Prostate gland (tissue), 2 donors: ENCODE measurements at regions not wholly inside any gene's neighbourhood (a gene's known extent, or its start where the extent isn't known, plus 50 kb on each side); places are given as distances from the start of the nearest gene placed in this dataset.

Experiments
- DNase-seq: peaks from one replicate; pipeline ENCODE4 v3.0.0-alpha.2; 2019; ENCODE audit warnings: low spot score
- H3K27ac ChIP-seq, 2 donors: fragments of 200-600 bp; sonication (generic); 2 replicates each; pipeline ENCODE4 v1.5.1; 2017 to 2019
- H3K27me3 ChIP-seq: fragments of 200-600 bp; sonication (generic); replicated peaks from 2 replicates; pipeline ENCODE4 v1.5.1; 2019; ENCODE audit not compliant: insufficient read depth
- H3K36me3 ChIP-seq, 2 donors: fragments of 200-600 bp; sonication (generic); 1 replicate in 1 of 2; 2 replicates in 1 of 2; pipeline versions ENCODE4 v1.5.1 to v1.8.1; 2017 to 2019
- H3K4me1 ChIP-seq: fragments of 200-600 bp; sonication (generic); replicated peaks from 2 replicates; pipeline ENCODE4 v1.5.1; 2019
- H3K4me3 ChIP-seq, 2 donors: fragments of 200-600 bp; sonication (generic); 2 replicates each; pipeline ENCODE4 v1.5.1; 2017 to 2019
- H3K9me3 ChIP-seq: fragments of 200-600 bp; sonication (generic); 2 replicates; pipeline ENCODE4 v1.5.1; 2017
- POLR2A ChIP-seq: fragments of 450-650 bp; IDR thresholded peaks from one replicate; pipeline ENCODE4 v1.6.1; 2016; ENCODE audit warnings: antibody characterized with exemption, mild to moderate bottlenecking
- POLR2AphosphoS5 ChIP-seq: sonication (generic); formaldehyde crosslinking; IDR thresholded peaks from one replicate; pipeline ENCODE4 v1.6.1; 2017; ENCODE audit warnings: antibody characterized with exemption
- WGBS: methylation state at CpG from one replicate; pipeline ENCODE4 v1.1.5; 2018; 5-methylcytosine and 5-hydroxymethylcytosine counted together
- intact Hi-C: fragments of 100-400 bp; cut with DNase I; formaldehyde crosslinking; loops from one replicate; pipeline ENCODE4 v1.14.2; 2022
- TF ChIP-seq, protein P1 (sequence below), 4 experiments: fragments of 200-600 bp in 2 of 4; fragments of 450-650 bp in 2 of 4; sonication (generic) in 2 of 4; IDR thresholded peaks; 1 replicate in 3 of 4; 2 replicates in 1 of 4; pipeline ENCODE4 v1.5.1; 2016 to 2019; ENCODE audit warnings: antibody characterized with exemption in 4 of 4, mild to moderate bottlenecking in 2 of 4, moderate library complexity in 2 of 4

DNA sequence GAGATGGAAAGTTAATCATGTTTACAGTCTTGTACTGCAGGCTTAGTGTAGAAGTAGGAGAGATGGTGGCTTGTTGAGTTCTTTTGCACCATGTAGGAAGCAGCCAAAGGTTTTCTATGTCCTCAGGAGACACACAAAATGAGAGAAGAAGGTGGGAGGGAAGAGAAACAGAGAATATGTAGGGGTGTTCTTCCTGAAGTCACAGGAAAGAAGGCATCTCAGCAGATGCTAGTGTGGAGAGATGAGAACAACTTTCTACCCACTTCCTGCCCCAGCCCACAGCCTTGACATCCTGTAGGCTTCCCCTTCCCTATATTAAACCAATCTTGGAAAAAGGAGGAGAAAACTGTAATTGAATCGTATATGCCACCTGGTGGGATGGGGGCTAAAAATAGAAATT is 217.0 kb downstream of the S1PR1 start:
- Histone ChIP-seq H3K27me3 (no peaks in the 10 kb centered on the region), H3K4me3 (no peak overlapping the region), H3K9me3 (no peaks in the 10 kb centered on the region), H3K36me3 (no peaks in the 10 kb centered on the region), H3K27ac (no peak overlapping the region), H3K4me1 (no peaks in the 10 kb centered on the region)
- 74% methylated on average over 1 of the region's 1 CpG for WGBS
- TF ChIP-seq, protein P1, sequence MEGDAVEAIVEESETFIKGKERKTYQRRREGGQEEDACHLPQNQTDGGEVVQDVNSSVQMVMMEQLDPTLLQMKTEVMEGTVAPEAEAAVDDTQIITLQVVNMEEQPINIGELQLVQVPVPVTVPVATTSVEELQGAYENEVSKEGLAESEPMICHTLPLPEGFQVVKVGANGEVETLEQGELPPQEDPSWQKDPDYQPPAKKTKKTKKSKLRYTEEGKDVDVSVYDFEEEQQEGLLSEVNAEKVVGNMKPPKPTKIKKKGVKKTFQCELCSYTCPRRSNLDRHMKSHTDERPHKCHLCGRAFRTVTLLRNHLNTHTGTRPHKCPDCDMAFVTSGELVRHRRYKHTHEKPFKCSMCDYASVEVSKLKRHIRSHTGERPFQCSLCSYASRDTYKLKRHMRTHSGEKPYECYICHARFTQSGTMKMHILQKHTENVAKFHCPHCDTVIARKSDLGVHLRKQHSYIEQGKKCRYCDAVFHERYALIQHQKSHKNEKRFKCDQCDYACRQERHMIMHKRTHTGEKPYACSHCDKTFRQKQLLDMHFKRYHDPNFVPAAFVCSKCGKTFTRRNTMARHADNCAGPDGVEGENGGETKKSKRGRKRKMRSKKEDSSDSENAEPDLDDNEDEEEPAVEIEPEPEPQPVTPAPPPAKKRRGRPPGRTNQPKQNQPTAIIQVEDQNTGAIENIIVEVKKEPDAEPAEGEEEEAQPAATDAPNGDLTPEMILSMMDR (IDR thresholded peaks at IDR 0.05): no peak
- TF ChIP-seq POLR2AphosphoS5 (no peak), POLR2A (no peak)
- DNase-seq: no peak
- intact Hi-C loops: no loop called here

DNA sequence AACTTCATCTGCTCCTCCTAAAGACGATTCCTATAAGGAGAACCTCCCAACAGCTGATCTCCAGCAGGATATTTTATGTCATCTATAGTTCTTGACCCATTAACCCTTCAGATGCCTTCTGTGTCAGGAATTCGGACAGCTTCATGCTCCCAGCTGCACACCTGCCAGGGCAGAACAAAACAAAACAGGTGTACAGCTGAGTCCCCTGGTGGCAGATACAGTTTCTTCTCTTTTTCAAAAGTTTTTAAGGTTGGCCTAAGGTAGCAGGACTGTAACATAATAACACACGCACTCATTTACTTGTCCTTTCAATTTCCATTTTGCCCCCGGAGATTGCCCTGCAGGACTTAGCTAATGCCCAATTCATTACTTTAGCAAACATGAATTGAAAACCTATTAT is 218.3 kb downstream of the S1PR1 start:
- H3K4me3 ChIP-seq: no peak overlapping the region
- 63% methylated on average over 4 of the region's 4 CpGs for WGBS
- no peaks in the 10 kb centered on the region for H3K27me3 ChIP-seq
- no peaks in the 10 kb centered on the region for H3K9me3 ChIP-seq
- intact Hi-C loops: no loop called here
- TF ChIP-seq, protein P1 (IDR thresholded peaks at IDR 0.05): no peak
- TF ChIP-seq POLR2A (no peak), POLR2AphosphoS5 (no peak)
- H3K36me3 ChIP-seq: no peaks in the 10 kb centered on the region
- H3K4me1 ChIP-seq: no peaks in the 10 kb centered on the region
- DNase-seq: no peak
- H3K27ac ChIP-seq: no peak overlapping the region

DNA sequence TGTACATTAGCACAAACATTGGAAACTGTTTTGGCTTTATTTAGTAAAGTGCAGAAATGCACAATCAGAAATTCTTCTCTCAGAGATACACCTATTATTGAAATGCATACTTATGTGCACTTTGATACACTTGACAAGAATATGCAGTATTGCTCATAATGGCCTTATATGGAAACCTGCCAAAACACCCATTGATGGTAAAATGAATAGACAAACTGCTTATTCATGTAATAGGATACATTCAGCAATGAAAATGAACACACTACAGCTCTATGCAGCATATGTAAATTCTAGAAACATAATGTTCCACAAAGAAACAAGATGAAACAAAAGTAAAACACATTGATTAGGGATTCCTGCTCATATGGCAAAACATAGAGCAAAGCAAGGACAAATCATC is 223.9 kb downstream of the S1PR1 start:
- Histone ChIP-seq H3K36me3 (no peaks in the 10 kb centered on the region), H3K27me3 (no peaks in the 10 kb centered on the region), H3K4me3 (no peak overlapping the region), H3K9me3 (no peaks in the 10 kb centered on the region), H3K27ac (no peak overlapping the region), H3K4me1 (no peaks in the 10 kb centered on the region)
- TF ChIP-seq POLR2A (no peak), POLR2AphosphoS5 (no peak)
- TF ChIP-seq, protein P1 (IDR thresholded peaks at IDR 0.05): no peak
- no peak for DNase-seq
- intact Hi-C loops: no loop called here

DNA sequence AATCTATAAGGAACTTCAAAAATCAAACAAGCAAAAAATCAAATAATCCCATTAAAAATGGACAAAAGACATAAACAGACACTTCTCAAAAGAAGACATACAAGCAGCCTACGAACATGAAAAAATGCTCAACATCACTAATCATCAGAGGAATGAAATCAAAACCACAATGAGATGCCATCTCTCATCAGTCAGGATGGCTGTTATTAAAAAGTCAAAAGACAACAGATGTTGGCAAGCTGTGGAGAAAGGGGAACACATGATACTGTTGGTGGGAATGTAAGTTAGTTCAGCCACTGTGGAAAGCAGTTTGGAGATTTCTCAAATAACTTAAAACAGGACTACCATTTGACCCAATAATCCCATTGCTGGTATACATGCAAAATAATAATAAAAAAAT is 226.4 kb downstream of the S1PR1 start:
- no peak for DNase-seq
- Histone ChIP-seq H3K36me3 (no peaks in the 10 kb centered on the region), H3K27ac (no peak overlapping the region), H3K27me3 (no peaks in the 10 kb centered on the region), H3K4me3 (no peak overlapping the region), H3K4me1 (no peaks in the 10 kb centered on the region), H3K9me3 (no peaks in the 10 kb centered on the region)
- intact Hi-C loops: no loop called here
- TF ChIP-seq POLR2A: no peak
- TF ChIP-seq, protein P1 (IDR thresholded peaks at IDR 0.05): no peak
- TF ChIP-seq POLR2AphosphoS5: no peak
- 83% methylated on average over 1 of the region's 1 CpG for WGBS

DNA sequence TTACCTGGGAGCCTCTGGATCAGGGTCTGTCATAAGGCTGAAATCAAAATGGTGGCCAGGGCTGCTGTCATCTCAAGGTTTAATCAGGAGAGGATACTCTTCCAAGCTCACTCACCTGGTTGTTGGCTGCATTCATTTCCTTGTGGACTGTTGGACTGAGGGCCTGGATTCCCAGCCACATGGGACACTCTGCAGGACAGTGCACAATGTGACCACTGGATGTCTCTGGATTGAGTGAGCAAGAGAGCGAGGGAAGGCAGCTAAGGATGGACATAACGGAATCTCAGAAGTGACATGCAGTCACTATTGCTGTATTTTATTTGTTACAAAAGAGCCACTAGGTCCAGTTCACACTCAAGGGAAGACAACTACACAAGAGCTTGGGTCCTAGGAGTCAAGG is 229.1 kb downstream of the S1PR1 start:
- WGBS: 100% methylated on average over 2 of the region's 2 CpGs
- no peak for TF ChIP-seq POLR2AphosphoS5
- TF ChIP-seq POLR2A: no peak
- TF ChIP-seq, protein P1 (IDR thresholded peaks at IDR 0.05): no peak
- intact Hi-C loops: no loop called here

More for the DNA sequence above, 229.1 kb downstream of the S1PR1 start:
- Histone ChIP-seq H3K36me3 (no peaks in the 10 kb centered on the region), H3K9me3 (no peaks in the 10 kb centered on the region), H3K27me3 (no peaks in the 10 kb centered on the region), H3K4me3 (no peak overlapping the region), H3K27ac (no peak overlapping the region), H3K4me1 (no peaks in the 10 kb centered on the region)
- no peak for DNase-seq
